Mucosa of descending colon (tissue), 3 donors: ENCODE measurements at regions not wholly inside any gene's neighbourhood (a gene's known extent, or its start where the extent isn't known, plus 50 kb on each side); places are given as distances from the start of the nearest gene placed in this dataset.

Source experiments
- ATAC-seq: fragments of 200-7000 bp; cut with Tn5 transposase; one replicate; pipeline ENCODE4 v1.9.1; 2020; ENCODE audit warnings: mild to moderate bottlenecking, moderate library complexity
- DNase-seq, 3 donors: peaks; one replicate each; pipeline ENCODE4 v3.0.0-alpha.2; 2020
- H3K36me3 ChIP-seq: fragments of 200-600 bp; one replicate; pipeline ENCODE4 v1.8.0; 2021; ENCODE audit warnings: low read depth, mild to moderate bottlenecking
- H3K4me1 ChIP-seq: fragments of 200-600 bp; one replicate; pipeline ENCODE4 v1.8.0; 2021; ENCODE audit warnings: low read depth, mild to moderate bottlenecking
- H3K4me3 ChIP-seq: fragments of 200-600 bp; one replicate; pipeline ENCODE4 v1.8.0; 2021; ENCODE audit warnings: mild to moderate bottlenecking
- H3K9me3 ChIP-seq: fragments of 200-600 bp; one replicate; pipeline ENCODE4 v1.8.0; 2021; ENCODE audit warnings: mild to moderate bottlenecking
- CTCF ChIP-seq: fragments of 200-600 bp; IDR thresholded peaks from one replicate; pipeline ENCODE4 v1.8.0; 2022; ENCODE audit warnings: antibody characterized with exemption, mild to moderate bottlenecking
- intact Hi-C, 2 donors: fragments of 100-400 bp; cut with DNase I in 1 of 2; cut with micrococcal nuclease in 1 of 2; formaldehyde crosslinking; loops; one replicate each; pipeline versions ENCODE4 v1.11.0 to v1.11.1; 2022; cut with DNase I, micrococcal nuclease
- donor health status: DM: no; HTN: no; CAD: no; lungs with moderate emphysema.
- donor health status: DM: no; HTN: no; CAD: no.
- donor health status: DM: no; HTN: yes; CAD: no.

- Histone ChIP-seq H3K4me3 (no peak overlapping the region), H3K9me3 (no peaks in the 10 kb centered on the region), H3K4me1 (no peaks in the 10 kb centered on the region), H3K36me3 (no peaks in the 10 kb centered on the region)
- intact Hi-C loops: no loop called here
- ATAC-seq (no peak), DNase-seq (no peak)
- no peak for TF ChIP-seq CTCF
Measured at GRCh38 chr6:814378-815347, 121.7 kb upstream of the EXOC2 start.

GRCh38 chr6:811831-812230 is 118.9 kb upstream of the EXOC2 start:
- no peaks in the 10 kb centered on the region for H3K4me1 ChIP-seq
- no peak overlapping the region for H3K4me3 ChIP-seq
- no peak for TF ChIP-seq CTCF
- intact Hi-C loops: no loop called here
- no peaks in the 10 kb centered on the region for H3K9me3 ChIP-seq
- H3K36me3 ChIP-seq: no peaks in the 10 kb centered on the region
- no peak for ATAC-seq
- DNase-seq: no peak

GRCh38 chr6:811191-811590 is 118.3 kb upstream of the EXOC2 start:
- DNase-seq: no peak
- Histone ChIP-seq H3K4me1 (no peaks in the 10 kb centered on the region), H3K36me3 (no peaks in the 10 kb centered on the region), H3K9me3 (no peaks in the 10 kb centered on the region), H3K4me3 (no peak overlapping the region)
- intact Hi-C loops: no loop called here
- ATAC-seq: no peak
- no peak for TF ChIP-seq CTCF

- ATAC-seq (no peak), DNase-seq (no peak)
- Histone ChIP-seq H3K9me3 (no peaks in the 10 kb centered on the region), H3K36me3 (no peaks in the 10 kb centered on the region), H3K4me3 (no peak overlapping the region), H3K4me1 (no peaks in the 10 kb centered on the region)
- no peak for TF ChIP-seq CTCF
- intact Hi-C loops: no loop called here
Measured at GRCh38 chr6:804771-805170, 111.8 kb upstream of the EXOC2 start.

- ATAC-seq (no peak), DNase-seq (no peak)
- H3K9me3 ChIP-seq: no peaks in the 10 kb centered on the region
- intact Hi-C loops: no loop called here
- H3K4me3 ChIP-seq: no peak overlapping the region
- TF ChIP-seq CTCF: no peak
- H3K4me1 ChIP-seq: no peaks in the 10 kb centered on the region
- no peaks in the 10 kb centered on the region for H3K36me3 ChIP-seq
Measured at GRCh38 chr6:804317-804716, 111.4 kb upstream of the EXOC2 start.
